Right cardiac atrium (tissue), 5 donors: ENCODE measurements at regions not wholly inside any gene's neighbourhood (a gene's known extent, or its start where the extent isn't known, plus 50 kb on each side); places are given as distances from the start of the nearest gene placed in this dataset.
"Not testable (repeated sequence)": the region's sequence is repeated elsewhere in the genome, so short reads cannot be mapped to it uniquely, and the experiment has no call there.

Experiments
- ATAC-seq, 2 donors: fragments of 200-7000 bp; cut with Tn5 transposase; one replicate each; pipeline versions ENCODE4 v1.8.0 to v1.9.1; 2020; ENCODE audit warnings: moderate library complexity in 2 of 2, mild to moderate bottlenecking in 1 of 2
- DNase-seq, 3 donors: peaks; one replicate each; pipeline ENCODE4 v3.0.0-alpha.2; 2020
- H3K27ac ChIP-seq: one replicate; pipeline ENCODE4 v1.5.1; 2013; ENCODE audit warnings: mild to moderate bottlenecking, low read length, control low read depth, moderate library complexity
- H3K27me3 ChIP-seq: one replicate; pipeline ENCODE4 v1.6.1; 2013; ENCODE audit not compliant: control insufficient read depth, insufficient read depth
- H3K4me1 ChIP-seq: one replicate; pipeline ENCODE4 v1.6.1; 2013; ENCODE audit warnings: low read length; ENCODE audit not compliant: control insufficient read depth, insufficient read depth
- H3K4me3 ChIP-seq: one replicate; pipeline ENCODE4 v1.5.1; 2013; ENCODE audit warnings: low read length, control low read depth
- H3K9me3 ChIP-seq: one replicate; pipeline ENCODE4 v1.6.1; 2013; ENCODE audit warnings: low read length; ENCODE audit not compliant: control insufficient read depth
- WGBS: extraction: QIAGEN DNeasy Blood & Tissue Kit; methylation state at CpG from one replicate; pipeline ENCODE4 v1.1.7; 2013; 5-methylcytosine and 5-hydroxymethylcytosine counted together
- intact Hi-C, 4 donors: fragments of 100-400 bp; cut with DNase I; formaldehyde crosslinking; loops; one replicate each; pipeline versions ENCODE4 v1.11.0 to v1.14.0; 2022 to 2023
- donor health status: healthy with polysubstance abuse.
- donor health status: DM: no; HTN: yes; CAD: no.
- donor health status: DM: no; HTN: no; CAD: no.
- donor health status: DM: no; HTN: yes; CAD: no; lungs with severe emphysema.
- donor health status: DM: yes; HTN: yes; CAD: no.

DNA sequence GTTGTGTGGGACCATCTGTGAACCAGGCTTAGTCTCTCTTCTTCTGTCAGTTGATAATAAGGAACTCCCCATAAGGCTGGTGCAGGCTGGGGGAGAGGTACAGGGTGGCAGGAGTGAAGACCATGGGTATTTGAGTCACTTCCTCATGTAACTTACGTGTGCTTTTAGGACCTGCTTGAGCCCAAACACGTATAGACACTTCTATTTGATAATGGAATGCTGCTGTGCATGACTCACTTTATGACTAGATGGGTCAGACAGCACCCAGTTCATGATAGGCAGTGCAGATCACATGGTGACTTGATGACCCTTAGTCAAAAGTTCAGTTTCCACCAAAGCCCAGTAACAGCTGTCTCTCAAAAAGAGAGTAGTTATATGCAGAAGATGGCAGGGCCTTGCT lies 490.9 kb downstream of the ZBBX start:
- intact Hi-C loops: no loop called here
- Histone ChIP-seq H3K9me3 (no peaks in the 10 kb centered on the region), H3K4me1 (no peaks in the 10 kb centered on the region), H3K27ac (no peak overlapping the region), H3K4me3 (no peak overlapping the region), H3K27me3 (no peaks in the 10 kb centered on the region)
- DNase-seq (no peak), ATAC-seq (no peak)
- 69% methylated on average over 2 of the region's 2 CpGs for WGBS

DNA sequence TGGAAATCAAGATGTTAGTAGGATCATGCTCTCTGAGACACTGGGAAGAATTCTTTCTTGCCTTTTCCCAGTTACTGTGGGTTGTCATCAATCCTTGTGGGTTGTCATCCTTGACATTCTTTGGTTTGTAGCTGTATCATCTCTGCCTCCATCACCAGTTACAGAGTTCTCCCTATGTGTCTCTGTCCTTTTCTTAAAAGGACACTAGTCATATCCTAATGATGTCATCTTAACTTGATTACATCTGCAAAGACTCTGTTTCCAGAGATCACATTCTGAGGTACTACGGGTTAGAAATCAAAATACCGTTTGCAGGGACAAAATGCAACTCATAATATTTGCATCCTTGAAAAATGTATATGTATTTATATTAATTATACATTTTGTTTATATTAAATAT lies 500.4 kb downstream of the ZBBX start:
- DNase-seq (no peak), ATAC-seq (no peak)
- 86% methylated on average over 2 of the region's 2 CpGs for WGBS
- no peaks in the 10 kb centered on the region for H3K27me3 ChIP-seq
- H3K27ac ChIP-seq: no peak overlapping the region
- H3K4me3 ChIP-seq: no peak overlapping the region
- H3K4me1 ChIP-seq: no peaks in the 10 kb centered on the region
- intact Hi-C loops: no loop called here
- H3K9me3 ChIP-seq: no peaks in the 10 kb centered on the region

DNA sequence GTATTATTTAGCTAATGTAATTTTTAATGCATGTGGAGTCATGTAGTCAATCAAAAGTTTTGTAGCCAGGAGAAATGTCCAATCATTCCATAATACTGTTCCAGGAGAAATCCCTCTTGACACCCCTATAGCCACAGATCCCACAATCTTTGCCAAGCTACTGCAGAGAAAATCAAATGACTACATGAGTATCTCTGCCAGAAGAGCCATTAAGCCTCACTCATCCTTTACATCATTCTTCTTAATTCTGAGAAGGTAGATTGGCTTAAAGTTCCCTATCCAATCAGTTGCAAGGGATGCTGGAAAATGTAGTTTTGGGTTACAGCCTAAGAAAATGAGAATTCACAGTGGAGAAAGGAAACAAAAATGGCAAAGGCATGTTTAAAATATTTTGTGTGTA lies 502.1 kb downstream of the ZBBX start:
- H3K27ac ChIP-seq: no peak overlapping the region
- intact Hi-C loops: no loop called here
- H3K4me3 ChIP-seq: no peak overlapping the region
- no peak for ATAC-seq
- DNase-seq: no peak
- no peaks in the 10 kb centered on the region for H3K4me1 ChIP-seq
- no peaks in the 10 kb centered on the region for H3K27me3 ChIP-seq
- H3K9me3 ChIP-seq: no peaks in the 10 kb centered on the region

DNA sequence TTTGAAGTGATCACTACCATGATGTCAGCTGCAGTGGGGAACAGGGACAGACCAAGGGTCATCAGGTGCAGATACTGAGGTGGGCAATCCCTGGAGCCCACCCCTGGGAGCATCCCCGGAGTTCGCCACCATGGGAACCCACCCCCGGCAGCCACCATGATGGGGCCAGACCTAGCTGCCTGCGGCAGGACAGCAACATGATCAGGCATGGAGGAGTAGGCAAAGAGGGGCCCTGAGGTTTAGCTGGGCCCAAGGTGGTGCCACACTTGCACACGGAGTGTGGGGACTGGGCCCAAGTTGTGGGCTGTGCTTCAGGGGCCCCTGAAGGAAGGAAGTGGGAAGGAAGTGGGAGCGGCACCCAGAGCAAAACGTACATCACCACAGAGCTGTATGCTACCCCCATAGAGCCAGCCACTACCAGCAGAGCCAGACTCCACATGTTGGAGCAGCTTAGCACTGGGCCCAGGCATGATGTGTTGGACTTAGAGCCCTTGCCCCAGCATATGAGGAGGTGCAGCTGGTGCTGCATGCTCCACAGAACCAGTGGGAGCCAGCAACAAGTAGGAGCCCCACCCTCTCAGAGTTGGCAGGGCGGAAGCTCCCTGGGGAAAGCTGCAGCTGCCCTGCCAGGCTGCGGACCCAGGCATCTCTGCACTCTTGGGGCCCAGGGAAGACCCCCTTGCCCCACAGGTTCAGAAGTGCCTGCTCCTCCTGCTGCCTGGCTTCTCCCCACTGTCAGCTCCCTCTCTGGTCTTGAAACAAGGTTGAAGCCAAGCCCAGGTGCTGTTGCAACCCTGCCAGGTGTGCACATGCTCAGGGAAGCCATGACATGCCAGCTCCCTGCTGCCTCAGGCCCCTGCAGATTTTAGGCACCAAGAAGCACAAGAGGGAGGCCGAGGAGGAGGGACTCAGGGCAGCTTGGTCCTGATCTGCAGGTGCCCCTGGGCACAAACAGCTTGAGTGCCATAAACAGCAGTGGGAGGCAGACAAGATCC lies 515.3 kb downstream of the ZBBX start:
- peak in 1 of 2 donors; percentile 26 for ATAC-seq
- 82% methylated on average over 10 of the region's 10 CpGs for WGBS
- intact Hi-C loops: no loop called here
- no peaks in the 10 kb centered on the region for H3K9me3 ChIP-seq
- H3K27me3 ChIP-seq: no peaks in the 10 kb centered on the region
- peak in 1 of 3 donors; percentile 40 for DNase-seq
- no peak overlapping the region for H3K27ac ChIP-seq
- no peak overlapping the region for H3K4me3 ChIP-seq
- no peaks in the 10 kb centered on the region for H3K4me1 ChIP-seq

DNA sequence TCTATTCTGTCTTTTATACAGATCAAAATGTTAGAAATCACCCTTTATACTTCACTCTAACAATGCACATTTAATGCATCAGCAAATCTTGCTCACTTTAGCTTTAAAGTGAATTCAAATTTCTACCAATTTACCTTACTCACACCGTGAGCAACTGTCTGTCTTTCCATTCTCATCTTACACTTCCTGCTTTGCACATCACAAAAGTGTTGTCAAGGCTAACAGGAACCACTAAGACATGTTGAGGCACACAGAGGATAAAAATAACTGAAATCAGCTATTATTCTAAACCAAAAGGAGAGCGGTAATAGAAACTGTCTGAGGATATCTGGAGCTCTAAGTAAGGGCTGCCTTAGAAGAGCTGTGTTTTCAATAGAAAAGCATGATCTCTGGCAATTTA lies 519.9 kb downstream of the ZBBX start:
- DNase-seq (no peak), ATAC-seq (no peak)
- Histone ChIP-seq H3K4me1 (no peaks in the 10 kb centered on the region), H3K27me3 (no peaks in the 10 kb centered on the region), H3K27ac (no peak overlapping the region), H3K4me3 (no peak overlapping the region), H3K9me3 (no peaks in the 10 kb centered on the region)
- WGBS: 68% methylated on average over 2 of the region's 2 CpGs
- intact Hi-C loops: no loop called here

DNA sequence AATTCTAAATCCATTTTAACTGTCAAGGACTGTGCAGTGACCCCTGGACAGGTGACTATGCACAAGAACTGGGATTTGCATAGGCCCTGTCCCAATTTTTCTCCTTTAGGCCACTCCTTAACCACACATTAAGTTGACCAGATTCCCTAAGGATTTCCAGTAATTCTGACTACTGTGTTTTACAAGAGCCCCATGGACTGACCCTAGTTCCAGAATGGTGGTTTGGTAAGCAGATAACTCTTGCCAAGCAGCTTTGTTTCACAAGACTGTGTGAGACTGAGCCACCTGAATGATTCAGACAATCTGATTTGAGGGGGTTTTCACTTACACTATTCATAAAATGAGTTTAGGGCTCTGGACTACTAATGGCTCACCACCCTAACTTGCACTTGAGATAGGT lies 535.8 kb downstream of the ZBBX start:
- H3K27ac ChIP-seq: no peak overlapping the region
- H3K4me1 ChIP-seq: no peaks in the 10 kb centered on the region
- ATAC-seq: no peak
- no peaks in the 10 kb centered on the region for H3K9me3 ChIP-seq
- H3K27me3 ChIP-seq: no peaks in the 10 kb centered on the region
- H3K4me3 ChIP-seq: no peak overlapping the region
- intact Hi-C loops: no loop called here
- DNase-seq: no peak

DNA sequence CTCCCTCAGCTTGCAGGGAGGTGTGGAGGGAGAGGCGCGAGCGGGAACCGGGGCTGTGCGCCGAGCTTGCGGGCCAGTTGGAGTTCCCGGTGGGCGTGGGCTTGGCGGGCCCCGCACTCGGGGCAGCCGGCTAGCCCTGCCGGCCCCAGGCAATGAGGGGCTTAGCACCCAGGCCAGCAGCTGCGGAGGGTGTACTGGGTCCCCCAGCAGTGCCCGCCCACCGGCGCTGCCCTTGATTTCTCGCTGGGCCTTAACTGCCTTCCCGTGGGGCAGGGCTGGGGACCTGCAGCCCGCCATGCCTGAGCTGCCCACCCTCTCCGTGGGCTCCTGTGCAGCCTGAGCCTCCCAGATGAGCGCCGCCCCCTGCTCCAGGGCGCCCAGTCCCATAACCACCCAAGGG lies 537.3 kb downstream of the ZBBX start:
- ATAC-seq, H3K9me3 ChIP-seq, H3K27me3 ChIP-seq, H3K4me1 ChIP-seq, H3K27ac ChIP-seq, intact Hi-C loops, DNase-seq, H3K4me3 ChIP-seq: not testable (repeated sequence)
- 89% methylated on average over 25 of the region's 25 CpGs for WGBS

DNA sequence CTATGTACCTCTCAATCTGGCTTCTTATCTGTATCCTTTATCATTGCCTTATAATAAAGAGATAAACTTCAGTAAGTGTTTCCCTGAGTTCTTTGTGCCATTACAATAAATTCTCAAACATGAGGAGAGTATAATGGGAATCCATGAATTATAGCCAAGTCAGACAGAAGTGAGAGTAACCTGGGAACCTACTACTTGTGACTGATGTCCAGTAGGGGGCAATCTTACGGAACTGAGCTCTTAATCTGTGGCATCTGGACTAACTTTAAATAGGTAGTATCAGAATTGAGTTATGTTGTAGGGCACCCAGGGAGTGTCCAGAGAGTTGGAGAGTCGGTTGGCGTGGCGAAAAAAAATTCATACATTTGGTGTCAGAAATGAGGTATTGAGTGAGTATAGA lies 542.6 kb downstream of the ZBBX start:
- 48% methylated on average over 4 of the region's 4 CpGs for WGBS
- H3K27ac ChIP-seq: no peak overlapping the region
- intact Hi-C loops: no loop called here
- H3K4me1 ChIP-seq: no peaks in the 10 kb centered on the region
- H3K27me3 ChIP-seq: no peaks in the 10 kb centered on the region
- no peaks in the 10 kb centered on the region for H3K9me3 ChIP-seq
- H3K4me3 ChIP-seq: no peak overlapping the region
- ATAC-seq: no peak
- no peak for DNase-seq

DNA sequence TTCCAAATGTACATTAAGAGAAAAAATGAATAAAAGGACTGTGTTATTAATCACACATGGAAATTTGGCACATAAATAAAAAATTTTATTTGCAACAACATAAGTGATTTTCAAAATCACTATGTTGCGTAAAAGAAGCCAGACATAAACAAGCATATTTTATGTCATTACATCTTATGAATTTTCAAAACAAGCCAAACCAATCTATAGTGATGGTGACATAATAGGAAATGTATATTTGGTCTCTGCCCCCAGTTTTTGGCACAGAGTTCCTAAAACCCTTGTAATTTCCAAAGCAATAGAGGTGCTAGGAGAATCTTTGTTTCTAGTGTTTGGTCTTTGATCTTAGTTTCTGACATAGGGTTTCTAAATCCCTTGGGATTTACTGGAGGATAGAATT lies 543.3 kb downstream of the ZBBX start:
- 79% methylated on average over 1 of the region's 1 CpG for WGBS
- ATAC-seq: no peak

DNA sequence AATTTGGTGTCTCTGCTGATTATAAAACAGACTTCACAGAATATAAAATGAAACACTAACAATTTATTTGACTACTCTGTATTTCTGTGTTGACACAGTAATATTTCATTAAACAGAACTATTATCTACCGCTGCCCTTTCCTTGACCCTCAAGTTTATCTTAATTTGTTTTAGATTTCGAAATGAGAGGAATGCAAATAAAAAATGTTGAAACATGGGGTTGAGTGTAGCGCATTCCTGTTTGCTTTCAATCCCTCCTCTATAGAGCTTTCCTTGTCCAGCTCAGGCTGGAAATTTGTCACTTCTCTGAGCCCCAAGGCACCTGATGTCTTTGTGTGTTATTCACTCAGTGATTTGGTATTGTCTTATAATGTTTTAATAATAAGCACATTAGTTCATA lies 550.2 kb downstream of the ZBBX start:
- Histone ChIP-seq H3K27ac (no peak overlapping the region), H3K27me3 (no peaks in the 10 kb centered on the region), H3K9me3 (no peaks in the 10 kb centered on the region), H3K4me1 (no peaks in the 10 kb centered on the region), H3K4me3 (no peak overlapping the region)
- WGBS: 70% methylated on average over 3 of the region's 3 CpGs
- DNase-seq (no peak), ATAC-seq (no peak)
- intact Hi-C loops: no loop called here

More for the DNA sequence above, 543.3 kb downstream of the ZBBX start:
- intact Hi-C loops: no loop called here
- H3K4me1 ChIP-seq: no peaks in the 10 kb centered on the region
- H3K4me3 ChIP-seq: no peak overlapping the region
- H3K27ac ChIP-seq: no peak overlapping the region
- H3K27me3 ChIP-seq: no peaks in the 10 kb centered on the region
- H3K9me3 ChIP-seq: no peaks in the 10 kb centered on the region
- no peak for DNase-seq

DNA sequence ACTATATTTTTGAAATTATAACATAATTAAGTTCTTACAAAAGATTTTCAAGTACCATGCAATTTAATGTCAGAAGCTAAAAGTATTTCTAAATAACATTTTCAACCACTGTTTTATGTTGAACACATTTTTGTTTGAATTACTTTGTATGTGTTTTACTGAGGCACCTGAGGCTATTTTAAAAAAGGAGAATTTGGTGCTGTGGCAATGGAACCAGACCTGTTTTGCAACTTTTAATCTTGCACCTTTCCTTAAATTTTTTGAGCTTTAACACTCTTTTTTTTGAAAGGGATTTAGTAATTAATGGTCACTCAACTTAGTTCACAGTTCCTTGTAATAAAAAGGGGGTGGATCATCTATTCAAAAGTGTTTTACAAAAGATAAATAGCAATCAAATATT lies 561.6 kb downstream of the ZBBX start:
- Histone ChIP-seq H3K9me3 (no peaks in the 10 kb centered on the region), H3K4me1 (no peaks in the 10 kb centered on the region), H3K27ac (no peak overlapping the region), H3K4me3 (no peak overlapping the region), H3K27me3 (no peaks in the 10 kb centered on the region)
- ATAC-seq (no peak), DNase-seq (no peak)
- intact Hi-C loops: no loop called here

DNA sequence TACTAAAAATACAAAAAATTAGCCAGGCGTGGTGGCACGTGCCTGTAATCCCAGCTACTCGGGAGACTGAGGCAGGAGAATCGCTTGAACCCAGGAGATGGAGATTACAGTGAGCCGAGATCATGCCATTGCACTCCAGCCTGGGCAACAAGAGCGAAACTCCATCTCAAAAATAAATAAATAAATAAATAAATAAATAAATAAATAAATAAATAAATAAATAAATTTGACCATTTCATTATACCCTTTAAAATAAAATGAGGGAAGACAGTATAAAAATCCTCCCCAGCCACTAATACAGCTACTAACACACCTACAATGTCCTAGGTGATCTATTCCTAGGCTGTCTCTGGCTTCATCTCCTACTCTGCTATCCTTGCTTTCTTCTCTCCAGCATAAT lies 562.8 kb downstream of the ZBBX start:
- H3K4me1 ChIP-seq, H3K27ac ChIP-seq, H3K9me3 ChIP-seq, H3K27me3 ChIP-seq, H3K4me3 ChIP-seq, ATAC-seq, DNase-seq, intact Hi-C loops: not testable (repeated sequence)
- WGBS: 90% methylated on average over 6 of the region's 6 CpGs
